Upper lobe of left lung (tissue), 4 donors: ENCODE measurements at regions not wholly inside any gene's neighbourhood (a gene's known extent, or its start where the extent isn't known, plus 50 kb on each side); places are given as distances from the start of the nearest gene placed in this dataset.

Source experiments
- EP300 ChIP-seq, 4 donors: sonication (generic); formaldehyde crosslinking; IDR thresholded peaks; one replicate each; pipeline ENCODE4 v1.5.1; 2017; ENCODE audit warnings: antibody characterized with exemption in 4 of 4, control low read depth in 2 of 4
- POLR2A ChIP-seq, 4 donors: fragments of 450-650 bp; IDR thresholded peaks; one replicate each; pipeline ENCODE4 v1.5.1; 2016 to 2017; ENCODE audit warnings: antibody characterized with exemption in 4 of 4, mild to moderate bottlenecking in 2 of 4
- POLR2AphosphoS5 ChIP-seq, 2 donors: sonication (generic); formaldehyde crosslinking; IDR thresholded peaks; one replicate each; pipeline ENCODE4 v1.5.1; 2017; ENCODE audit warnings: antibody characterized with exemption in 2 of 2
- TF ChIP-seq, protein P1 (sequence below), 6 experiments: fragments of 450-650 bp in 4 of 6; fragments of 200-600 bp in 2 of 6; sonication (generic) in 2 of 6; IDR thresholded peaks; one replicate each; pipeline ENCODE4 v1.5.1; 2016 to 2019; ENCODE audit warnings: antibody characterized with exemption in 6 of 6

- TF ChIP-seq, protein P1, sequence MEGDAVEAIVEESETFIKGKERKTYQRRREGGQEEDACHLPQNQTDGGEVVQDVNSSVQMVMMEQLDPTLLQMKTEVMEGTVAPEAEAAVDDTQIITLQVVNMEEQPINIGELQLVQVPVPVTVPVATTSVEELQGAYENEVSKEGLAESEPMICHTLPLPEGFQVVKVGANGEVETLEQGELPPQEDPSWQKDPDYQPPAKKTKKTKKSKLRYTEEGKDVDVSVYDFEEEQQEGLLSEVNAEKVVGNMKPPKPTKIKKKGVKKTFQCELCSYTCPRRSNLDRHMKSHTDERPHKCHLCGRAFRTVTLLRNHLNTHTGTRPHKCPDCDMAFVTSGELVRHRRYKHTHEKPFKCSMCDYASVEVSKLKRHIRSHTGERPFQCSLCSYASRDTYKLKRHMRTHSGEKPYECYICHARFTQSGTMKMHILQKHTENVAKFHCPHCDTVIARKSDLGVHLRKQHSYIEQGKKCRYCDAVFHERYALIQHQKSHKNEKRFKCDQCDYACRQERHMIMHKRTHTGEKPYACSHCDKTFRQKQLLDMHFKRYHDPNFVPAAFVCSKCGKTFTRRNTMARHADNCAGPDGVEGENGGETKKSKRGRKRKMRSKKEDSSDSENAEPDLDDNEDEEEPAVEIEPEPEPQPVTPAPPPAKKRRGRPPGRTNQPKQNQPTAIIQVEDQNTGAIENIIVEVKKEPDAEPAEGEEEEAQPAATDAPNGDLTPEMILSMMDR (IDR thresholded peaks at IDR 0.05), result no peak
- TF ChIP-seq POLR2AphosphoS5 (IDR thresholded peaks at IDR 0.05), result no peak
- TF ChIP-seq EP300 (IDR thresholded peaks at IDR 0.05), result no peak
- no peak for TF ChIP-seq POLR2A (IDR thresholded peaks at IDR 0.05)
Observed at GRCh38 chr1:55559161-55559611, 344.0 kb upstream of the USP24 start.
